ENCODE measurements at regions not wholly inside any gene's neighbourhood (a gene's known extent, or its start where the extent isn't known, plus 50 kb on each side); places are given as distances from the start of the nearest gene placed in this dataset.

DNA sequence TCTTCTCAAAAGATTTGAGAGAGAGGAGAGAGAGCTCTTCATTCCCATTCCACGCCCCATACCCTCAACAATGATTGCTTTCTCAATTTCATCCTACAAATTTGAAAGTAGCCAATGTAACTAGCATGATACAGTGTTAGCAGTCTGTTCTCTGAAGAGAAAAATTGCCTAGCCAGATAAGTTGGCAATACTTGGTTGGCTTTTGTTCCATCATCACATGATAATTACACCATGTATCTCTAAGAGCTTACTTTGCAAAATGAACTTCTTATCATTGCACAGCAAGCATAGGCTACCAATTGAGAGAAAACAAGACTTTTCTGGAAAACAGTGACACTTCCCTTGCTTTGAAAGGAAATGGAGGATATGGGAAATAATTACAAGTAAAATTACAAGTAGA, 68.9 kb downstream of the FSCB start:
- TF ChIP-seq, protein P1, sequence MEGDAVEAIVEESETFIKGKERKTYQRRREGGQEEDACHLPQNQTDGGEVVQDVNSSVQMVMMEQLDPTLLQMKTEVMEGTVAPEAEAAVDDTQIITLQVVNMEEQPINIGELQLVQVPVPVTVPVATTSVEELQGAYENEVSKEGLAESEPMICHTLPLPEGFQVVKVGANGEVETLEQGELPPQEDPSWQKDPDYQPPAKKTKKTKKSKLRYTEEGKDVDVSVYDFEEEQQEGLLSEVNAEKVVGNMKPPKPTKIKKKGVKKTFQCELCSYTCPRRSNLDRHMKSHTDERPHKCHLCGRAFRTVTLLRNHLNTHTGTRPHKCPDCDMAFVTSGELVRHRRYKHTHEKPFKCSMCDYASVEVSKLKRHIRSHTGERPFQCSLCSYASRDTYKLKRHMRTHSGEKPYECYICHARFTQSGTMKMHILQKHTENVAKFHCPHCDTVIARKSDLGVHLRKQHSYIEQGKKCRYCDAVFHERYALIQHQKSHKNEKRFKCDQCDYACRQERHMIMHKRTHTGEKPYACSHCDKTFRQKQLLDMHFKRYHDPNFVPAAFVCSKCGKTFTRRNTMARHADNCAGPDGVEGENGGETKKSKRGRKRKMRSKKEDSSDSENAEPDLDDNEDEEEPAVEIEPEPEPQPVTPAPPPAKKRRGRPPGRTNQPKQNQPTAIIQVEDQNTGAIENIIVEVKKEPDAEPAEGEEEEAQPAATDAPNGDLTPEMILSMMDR (conservative IDR thresholded peaks at IDR 0.05; ENCODE audit: low read depth, low read length), result no peak
- no peak for TF ChIP-seq EZH2 (IDR thresholded peaks at IDR 0.05; ENCODE audit: low read length, unreplicated experiment)

Data from PC-3 (cell line).